ENCODE measurements at regions not wholly inside any gene's neighbourhood (a gene's known extent, or its start where the extent isn't known, plus 50 kb on each side); places are given as distances from the start of the nearest gene placed in this dataset.

GRCh38 chr9:2340046-2340760, 281.4 kb upstream of the VLDLR start:
- ATAC-seq (ENCODE audit: low FRiP score), result no peak
- no peak for TF ChIP-seq CTCF (IDR thresholded peaks at IDR 0.05)
- no peak for DNase-seq (ENCODE audit: low spot score)

- no peak for DNase-seq (ENCODE audit: low spot score)
- no peak for ATAC-seq (ENCODE audit: low FRiP score)
- TF ChIP-seq CTCF (IDR thresholded peaks at IDR 0.05), result no peak
Observed at GRCh38 chr9:2341126-2341525, 280.5 kb upstream of the VLDLR start.

- TF ChIP-seq CTCF (IDR thresholded peaks at IDR 0.05), result no peak
- ATAC-seq (ENCODE audit: low FRiP score), result no peak
- no peak for DNase-seq (ENCODE audit: low spot score)
Observed at GRCh38 chr9:2341956-2342355, 279.6 kb upstream of the VLDLR start.

- ATAC-seq (ENCODE audit: low FRiP score) (no peak), DNase-seq (ENCODE audit: low spot score) (no peak)
- no peak for TF ChIP-seq CTCF (IDR thresholded peaks at IDR 0.05)
Observed at GRCh38 chr9:2343756-2344155, 277.8 kb upstream of the VLDLR start.

- ATAC-seq (ENCODE audit: low FRiP score) (no peak), DNase-seq (ENCODE audit: low spot score) (no peak)
- TF ChIP-seq CTCF (IDR thresholded peaks at IDR 0.05), result no peak
Observed at GRCh38 chr9:2344436-2344835, 277.2 kb upstream of the VLDLR start.

- DNase-seq (ENCODE audit: low spot score), result no peak
- ATAC-seq (ENCODE audit: low FRiP score), result no peak
- no peak for TF ChIP-seq CTCF (IDR thresholded peaks at IDR 0.05)
Observed at GRCh38 chr9:2345013-2345412, 276.6 kb upstream of the VLDLR start.

GRCh38 chr9:2346277-2346913, 275.2 kb upstream of the VLDLR start:
- ATAC-seq (ENCODE audit: low FRiP score), result no peak
- no peak for TF ChIP-seq CTCF (IDR thresholded peaks at IDR 0.05)

More at GRCh38 chr9:2346277-2346913, 275.2 kb upstream of the VLDLR start:
- no peak for DNase-seq (ENCODE audit: low spot score)
